T-helper 9 cell (primary cell): ENCODE measurements at regions not wholly inside any gene's neighbourhood (a gene's known extent, or its start where the extent isn't known, plus 50 kb on each side); places are given as distances from the start of the nearest gene placed in this dataset.
"Not testable (repeated sequence)": the region's sequence is repeated elsewhere in the genome, so short reads cannot be mapped to it uniquely, and the experiment has no call there.

ENCODE experiments used
- DNase-seq: peaks from one replicate; pipeline ENCODE4 v3.0.0-alpha.2; 2020

DNA sequence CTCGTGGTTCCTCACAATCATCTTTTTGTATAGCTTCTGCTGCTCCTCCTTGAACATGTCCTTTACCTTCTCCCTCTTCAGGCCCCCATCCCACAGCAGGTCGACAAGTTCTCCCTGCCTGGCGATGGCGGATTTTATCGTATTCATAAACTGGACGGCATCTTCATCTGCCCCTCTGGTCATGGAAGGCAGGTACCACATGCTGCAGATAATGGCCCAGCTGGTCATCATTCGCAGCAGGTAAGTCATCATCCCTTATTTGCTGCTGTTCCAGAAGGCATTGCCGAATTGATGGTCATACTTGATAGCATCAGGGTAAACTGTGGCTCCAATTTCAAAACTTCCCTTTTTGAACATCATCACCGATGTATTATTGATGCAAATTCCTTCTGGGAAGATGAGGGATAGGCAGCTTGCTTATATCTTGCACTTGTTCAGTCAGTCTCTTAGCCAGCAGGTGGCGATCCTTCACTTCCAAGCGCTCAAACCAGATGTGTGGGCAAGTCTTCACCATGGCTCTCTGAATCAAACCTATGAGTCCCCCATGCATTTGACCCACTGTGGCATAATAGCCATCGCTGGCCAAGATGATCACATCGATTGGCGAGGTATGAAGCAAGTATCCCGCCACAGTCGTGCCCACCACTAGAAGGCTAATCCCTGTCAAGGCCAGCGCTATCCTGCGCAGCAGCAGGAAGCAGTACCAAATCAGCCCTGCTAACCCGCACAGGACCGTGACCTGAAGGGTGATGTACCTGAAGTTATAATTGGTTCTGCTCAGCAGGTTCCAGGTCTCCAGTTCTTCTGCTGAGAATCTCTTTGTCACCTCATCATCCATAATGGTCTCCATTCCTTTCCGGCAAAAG, 381.5 kb upstream of the STXBP6 start:
- DNase-seq, result no peak

DNA sequence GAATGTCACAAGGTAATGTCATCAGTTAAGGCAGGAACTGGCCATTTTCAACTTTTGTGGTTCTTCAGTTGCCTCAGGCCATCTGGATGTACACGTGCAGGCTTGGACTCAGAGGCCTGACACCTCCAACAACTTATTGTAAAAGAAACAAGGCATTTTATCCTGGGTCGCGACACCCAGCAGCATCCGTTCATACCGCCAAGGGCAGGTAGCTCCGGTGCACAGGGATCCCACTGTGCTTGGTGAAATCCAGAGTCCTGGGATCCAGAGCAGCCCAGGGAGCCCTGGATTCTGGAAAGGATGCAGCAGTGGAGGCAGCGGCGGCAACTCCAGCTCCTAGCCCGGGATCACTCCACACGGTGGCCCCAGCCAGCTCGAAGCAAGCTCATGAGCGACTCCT, 380.9 kb upstream of the STXBP6 start:
- DNase-seq, result no peak

DNA sequence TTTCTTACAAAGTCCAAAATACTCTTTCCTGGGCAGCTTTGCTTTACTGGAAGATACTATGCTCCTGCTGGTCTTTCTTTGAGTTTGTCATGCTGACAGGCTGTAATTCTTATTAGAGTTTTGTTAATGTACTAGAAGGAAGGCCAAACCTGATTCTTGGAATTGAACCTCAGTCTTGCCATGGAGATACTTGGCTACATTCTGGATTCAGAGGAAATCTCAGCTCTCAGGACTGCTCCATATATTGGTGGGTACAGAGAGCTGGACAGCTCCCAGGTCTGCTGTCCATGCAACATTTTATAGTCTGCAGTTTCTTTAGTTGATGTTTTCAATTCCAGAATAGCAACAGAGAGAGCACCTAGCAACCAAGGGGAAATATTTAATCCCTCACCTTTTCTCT, 363.1 kb upstream of the STXBP6 start:
- no peak for DNase-seq

DNA sequence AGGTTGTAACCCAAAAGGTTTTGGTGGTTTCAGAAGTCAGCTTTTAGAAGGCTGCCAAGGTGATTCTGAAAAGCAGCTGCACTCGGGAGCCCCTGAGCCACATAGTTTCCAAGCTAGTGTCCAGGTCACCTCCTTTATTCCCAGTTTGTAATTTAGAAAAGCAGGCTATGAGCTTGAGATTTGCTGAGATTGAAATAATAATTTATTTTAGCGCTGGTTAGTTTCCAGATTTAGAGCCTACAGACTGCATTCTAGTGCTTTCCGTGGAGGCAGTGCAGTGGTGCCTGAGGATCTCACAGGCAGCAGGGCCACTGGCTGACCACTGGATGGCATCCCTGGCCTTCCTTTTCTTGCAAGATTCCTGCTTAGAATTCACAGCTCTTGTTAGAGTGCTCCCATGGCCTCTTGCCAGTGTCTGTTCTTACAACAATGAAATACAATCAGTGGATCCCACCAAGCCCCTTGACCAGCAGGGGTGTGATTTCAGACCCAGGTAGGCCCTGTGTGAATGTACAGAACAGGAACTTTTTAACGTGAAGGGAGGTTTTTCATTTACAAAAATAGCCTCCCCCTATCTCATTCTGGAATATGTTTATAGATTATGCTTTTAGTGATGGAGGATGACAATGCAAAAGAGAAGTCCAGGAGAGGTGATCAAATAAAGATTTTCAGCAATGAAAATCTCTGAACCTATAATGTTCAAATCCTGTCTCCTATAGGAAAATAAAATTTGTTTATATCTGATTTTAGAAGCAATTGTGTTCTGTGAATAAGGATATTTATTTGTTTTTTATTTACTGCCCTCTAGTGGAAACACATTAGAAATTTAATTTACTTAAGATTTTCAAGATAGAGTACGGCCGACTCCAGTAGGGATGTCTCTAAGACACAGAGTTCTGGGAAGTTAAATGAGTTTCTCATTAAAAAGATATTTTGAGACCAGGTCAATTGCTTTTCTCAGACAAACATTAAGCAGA, 362.1 kb upstream of the STXBP6 start:
- DNase-seq, result no peak

DNA sequence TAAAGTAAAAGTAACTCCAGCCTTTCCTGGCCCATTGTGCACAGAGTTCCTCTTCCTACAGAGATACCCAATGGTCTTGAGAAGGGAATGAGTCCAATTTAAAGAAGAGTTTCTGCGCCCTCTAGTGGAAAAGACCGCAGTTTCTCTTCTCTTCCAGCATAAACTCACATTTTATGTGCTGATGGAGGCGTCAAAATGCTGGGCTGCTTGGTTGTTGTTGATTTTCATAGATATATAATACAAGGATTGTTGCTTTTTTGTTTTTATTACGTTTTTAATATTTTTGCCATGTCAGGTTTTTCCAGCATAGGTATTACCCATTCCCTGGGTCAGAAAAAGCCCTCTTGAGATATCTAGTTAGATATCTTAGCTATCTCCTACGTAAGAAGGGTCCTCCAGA, 356.9 kb upstream of the STXBP6 start:
- no peak for DNase-seq

DNA sequence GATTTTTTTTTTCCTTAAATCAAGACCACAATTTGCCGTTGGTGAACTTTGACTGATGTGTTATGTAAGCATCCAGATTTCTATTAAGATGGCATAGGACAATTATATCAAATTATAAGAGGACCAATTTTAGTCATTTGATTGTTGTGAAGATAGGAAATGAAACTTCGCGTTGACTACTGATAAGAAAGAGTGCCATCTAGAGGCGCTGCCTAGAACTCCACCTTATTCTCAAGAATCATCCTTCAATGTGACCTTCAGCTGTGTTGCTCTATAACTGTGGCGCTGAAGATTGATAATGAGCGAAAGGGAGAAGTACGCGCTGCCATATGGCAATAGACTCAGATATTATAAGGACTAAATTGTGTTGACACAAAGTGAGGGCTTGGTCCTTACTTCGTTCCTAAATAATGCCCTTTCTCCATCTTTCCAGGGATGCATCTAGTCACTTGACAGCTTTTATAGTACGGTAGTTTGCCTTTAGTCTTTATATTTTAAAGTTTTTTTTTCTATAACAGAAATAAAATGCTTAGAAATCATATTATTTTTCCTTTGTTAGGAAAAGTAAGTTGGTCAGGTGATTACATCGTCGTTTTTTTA, 350.8 kb upstream of the STXBP6 start:
- DNase-seq, result no peak

DNA sequence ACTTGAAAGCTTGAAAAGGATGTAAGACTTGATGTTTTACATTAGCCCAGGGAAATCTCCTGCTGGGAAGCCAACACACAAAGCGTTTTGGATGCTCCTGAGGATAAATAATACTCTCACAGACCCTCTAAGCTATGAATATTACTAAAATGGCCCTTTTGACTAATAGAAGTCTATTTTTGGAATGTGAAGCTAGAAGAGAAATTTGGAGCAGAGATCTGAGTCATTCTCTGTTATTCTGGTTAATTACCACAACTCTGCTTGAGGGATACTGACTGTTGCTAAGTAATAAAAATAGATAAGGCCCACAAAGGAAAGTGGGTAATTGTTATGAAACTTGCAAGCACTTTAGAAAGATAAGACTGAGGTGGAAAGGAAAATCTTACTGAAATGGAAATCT, 346.2 kb upstream of the STXBP6 start:
- no peak for DNase-seq

DNA sequence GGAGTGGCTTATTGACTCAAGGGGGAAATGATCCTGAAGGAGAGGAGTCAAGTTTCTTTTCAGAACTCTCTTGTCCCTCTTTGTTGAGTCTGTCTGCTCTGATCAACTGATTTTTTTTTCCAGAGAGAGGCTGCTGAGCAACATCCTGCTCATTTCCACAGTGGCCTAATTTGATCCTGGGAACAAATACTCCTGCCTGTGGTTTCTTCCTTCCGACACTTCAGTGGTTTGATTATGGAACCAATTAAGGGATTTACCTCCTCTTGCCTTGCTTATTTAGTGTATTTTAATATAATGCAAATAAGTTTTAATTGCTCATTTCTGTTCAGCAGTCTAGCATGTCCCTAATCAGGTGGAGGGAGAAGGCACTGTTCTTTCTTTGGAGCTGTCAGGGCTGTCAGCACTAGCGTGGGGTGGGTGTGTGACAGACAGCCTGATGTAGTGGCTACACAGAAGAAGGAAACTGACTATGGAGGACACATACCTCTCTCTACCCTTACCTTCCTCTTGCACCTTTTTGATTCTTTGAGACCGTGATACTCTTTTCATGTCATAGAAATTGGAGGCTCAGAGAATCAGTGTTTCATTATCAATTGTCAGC, 344.9 kb upstream of the STXBP6 start:
- no peak for DNase-seq

DNA sequence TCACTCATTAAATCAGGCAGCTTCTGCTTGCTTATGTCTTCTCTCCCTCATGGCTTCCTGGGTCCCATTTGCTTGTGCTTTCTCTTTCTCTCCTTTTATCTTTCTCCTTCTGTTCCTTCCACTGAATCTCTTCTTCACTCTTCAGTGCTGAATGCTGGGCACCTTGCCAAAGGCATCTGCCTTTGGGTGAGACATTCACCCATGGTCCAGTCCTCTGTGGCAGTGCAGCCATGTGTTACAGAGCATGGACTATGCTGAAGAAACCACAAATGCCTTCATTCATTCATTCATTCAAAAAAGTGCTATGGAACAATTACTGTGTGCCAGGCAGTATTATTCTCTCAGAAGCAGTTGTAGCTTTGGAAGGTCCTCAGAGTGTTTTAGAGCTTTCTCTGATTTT, 344.4 kb upstream of the STXBP6 start:
- DNase-seq, result no peak

DNA sequence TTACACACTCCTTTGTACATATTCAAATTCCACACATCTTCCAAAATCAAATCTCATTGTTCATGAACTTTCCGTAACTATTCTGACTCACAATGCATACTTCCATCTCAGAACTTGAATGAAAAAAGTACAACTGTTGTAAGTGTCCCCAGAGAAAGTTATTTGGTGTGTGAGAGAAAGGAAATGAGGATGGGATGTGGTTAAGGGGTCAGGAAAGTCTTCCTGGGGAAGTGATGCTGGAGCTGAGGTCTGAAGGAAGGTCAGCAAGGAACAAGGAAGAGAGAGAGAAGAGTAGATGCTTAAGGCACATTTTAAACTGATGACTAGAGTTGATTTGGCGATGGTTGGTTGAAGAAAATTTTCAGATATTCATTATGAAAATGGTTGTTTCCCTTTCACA, 340.0 kb upstream of the STXBP6 start:
- DNase-seq, result no peak

DNA sequence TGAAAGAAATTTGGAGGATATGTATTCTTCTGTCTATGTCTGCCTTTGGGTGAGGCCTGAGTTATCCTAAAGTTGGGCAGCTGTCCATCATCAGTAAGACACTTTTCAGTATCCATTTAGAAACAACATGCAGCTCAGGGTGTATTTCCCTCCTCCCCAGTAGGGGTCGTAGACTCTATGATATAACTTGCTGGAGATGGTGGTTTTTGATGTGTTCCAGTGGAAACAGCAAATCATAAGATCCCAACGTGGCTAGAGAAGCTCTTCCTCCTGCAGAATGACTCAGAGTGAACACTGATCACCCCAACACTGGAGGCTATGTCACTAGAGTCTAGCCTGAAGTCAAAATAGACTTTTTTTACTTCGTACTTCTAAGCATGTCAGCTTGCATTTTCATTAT, 331.6 kb upstream of the STXBP6 start:
- no peak for DNase-seq

DNA sequence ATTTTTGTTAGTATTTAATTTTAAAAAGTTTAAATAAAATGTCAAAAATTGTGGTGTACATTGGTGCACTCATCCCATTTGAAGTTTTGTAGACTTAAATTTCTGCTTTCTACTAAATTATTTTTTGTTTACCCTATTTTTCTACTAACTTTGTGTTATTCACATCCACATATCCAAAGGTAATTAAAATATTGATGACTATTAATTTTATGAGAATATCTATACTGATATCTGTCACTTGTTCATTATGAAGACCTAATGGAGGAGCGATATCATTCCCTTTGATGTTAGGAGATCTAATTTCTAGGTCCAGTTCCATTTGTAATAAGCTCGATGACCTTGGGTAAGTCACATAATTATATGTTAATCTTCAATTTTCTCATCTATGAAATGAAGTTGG, 325.7 kb upstream of the STXBP6 start:
- no peak for DNase-seq

DNA sequence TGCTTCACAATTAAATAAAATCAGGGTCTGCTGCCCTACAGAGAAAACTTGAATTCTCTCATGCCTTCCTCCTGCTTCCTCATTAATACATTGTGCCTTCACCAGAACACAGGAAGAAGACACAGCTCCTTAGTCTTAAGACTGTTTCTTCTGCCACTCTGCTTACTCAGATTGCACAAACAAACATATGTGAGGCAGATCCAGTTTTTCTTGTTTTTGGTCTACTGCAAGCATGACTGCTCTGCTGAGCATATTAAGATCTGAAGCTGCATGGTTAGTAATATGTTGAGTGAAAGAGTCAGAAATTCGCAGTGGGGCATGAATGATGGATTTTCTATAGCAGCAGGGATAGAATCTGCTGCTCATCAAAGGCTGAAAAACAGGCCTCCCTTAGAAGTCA, 321.1 kb upstream of the STXBP6 start:
- no peak for DNase-seq

DNA sequence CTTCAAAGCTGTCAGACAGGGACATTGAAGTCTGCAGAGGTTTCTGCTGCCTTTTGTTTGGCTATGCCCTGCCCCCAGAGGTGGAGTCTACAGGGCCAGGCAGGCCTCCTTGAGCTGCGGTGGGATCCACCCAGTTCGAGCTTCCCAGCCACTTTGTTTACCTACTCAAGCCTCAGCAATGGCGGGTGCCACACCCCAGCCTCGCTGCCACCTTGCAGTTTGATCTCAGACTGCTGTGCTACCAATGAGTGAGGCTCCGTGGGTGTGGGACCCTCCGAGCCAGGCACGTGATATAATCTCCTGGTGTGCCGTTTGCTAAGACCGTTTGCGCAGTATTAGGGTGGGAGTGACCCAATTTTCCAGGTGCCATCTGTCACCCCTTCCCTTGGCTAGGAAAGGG, 320.1 kb upstream of the STXBP6 start:
- DNase-seq, result not testable (repeated sequence)

DNA sequence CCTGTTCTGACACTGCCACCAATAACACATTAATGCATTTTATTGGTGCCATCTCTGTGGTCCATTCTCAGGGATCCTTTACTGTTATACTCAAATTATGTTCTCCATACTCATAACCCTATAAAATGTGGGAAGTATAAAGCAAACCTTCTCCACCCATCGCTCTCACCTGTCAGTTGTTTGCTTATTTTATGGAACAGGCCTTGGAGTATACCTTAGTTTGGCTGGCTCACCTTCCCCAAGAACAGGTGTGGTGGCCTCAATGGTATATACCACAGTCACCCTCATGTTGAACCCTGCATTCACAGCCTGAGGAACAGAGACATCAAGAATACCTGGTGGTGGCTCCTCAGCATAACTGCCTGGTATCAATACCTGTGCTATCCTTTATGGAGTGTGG, 308.4 kb upstream of the STXBP6 start:
- DNase-seq, result no peak

DNA sequence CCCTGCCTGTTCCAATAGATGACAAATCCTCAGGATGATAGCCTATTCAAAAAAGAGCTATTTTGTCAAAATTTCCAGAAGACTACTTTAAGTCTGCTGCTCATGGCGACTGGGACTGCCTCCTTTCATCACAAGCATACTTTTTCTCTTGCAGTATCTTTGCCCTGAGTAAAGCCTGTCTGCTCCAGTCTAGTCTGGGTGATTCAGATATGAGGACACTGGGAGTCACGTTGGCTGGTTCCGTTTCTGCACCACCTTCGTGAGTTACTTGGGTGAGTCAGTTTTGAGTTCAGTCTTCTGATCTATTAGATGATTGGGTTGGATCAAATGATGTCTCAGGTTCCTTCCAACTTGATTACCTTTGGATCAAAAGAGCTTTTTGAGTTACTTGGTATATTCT, 301.3 kb upstream of the STXBP6 start:
- DNase-seq, result no peak

DNA sequence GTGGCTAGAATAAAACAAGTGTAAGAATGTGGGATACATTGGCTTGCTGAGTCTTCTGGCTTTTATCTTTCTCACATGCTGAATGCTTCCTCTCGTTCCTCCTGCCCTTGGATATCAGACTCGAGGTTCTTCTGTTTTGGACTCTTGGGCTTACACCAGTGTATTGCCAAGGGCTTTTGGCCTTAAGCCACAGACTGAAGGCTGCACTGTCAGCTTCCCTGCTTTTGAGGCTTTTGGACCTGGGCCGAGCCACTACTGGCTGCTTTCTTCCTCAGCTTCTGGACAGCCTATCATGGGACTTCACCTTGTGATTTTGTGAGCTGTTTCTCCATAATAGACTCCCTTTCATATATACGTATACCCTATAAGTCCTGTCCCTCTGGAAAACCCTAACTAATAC, 300.9 kb upstream of the STXBP6 start:
- DNase-seq, result no peak

DNA sequence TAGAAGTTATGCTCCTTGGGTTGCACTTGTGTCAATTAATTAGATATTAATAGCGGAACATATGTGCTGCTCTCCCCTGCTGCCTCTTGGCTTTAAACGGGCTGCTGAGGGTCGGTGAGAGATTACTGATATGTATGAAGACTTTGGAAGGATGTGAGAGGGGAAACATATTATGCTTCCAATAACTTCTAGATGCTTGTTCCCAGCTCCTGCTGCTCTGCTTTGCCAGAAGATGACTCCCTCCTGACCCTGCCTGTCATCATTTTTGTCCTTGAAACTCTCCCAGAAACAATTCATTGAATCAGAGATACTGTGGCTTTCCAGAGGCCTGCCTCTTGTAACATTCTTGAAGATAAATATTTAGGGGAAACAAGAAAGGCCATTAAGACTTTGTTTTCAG, 300.1 kb upstream of the STXBP6 start:
- no peak for DNase-seq

DNA sequence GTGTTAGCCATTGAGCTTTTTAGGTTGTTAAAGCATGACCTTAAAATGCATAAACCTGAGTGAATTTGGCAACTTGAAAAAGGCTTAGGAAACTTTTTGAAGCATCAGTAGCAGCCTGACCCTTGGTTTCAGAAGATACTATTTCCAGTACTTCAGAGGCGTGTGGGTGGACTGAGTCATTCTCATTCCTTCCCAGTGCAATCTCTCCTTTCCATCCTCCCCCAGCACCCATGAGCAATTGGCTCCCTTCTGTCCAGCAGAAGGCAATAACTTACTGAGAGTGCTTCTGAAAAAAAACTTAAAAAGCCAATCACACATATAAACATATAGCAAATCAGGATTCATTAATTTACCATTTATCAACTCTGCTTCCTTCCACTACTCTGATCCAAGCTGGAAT, 299.3 kb upstream of the STXBP6 start:
- DNase-seq, result no peak

DNA sequence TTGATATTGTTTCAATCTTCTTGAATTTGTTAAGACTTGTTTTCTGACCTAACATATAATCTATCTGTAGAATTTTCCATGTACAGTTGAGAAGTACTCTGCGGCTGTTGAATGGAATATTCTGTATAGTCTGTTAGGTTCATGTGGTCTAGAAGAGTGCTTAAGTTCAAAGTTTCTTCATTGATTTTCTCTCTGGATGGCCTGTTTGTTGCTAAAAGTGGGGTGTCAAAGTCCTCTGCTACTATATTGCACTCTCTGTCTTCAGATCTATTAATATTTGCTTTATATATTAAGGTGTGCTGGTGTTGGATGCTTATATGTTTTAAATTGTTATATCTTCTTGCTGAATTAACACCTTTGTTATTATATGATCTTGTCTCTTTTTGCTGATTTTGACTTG, 290.9 kb upstream of the STXBP6 start:
- DNase-seq, result no peak

DNA sequence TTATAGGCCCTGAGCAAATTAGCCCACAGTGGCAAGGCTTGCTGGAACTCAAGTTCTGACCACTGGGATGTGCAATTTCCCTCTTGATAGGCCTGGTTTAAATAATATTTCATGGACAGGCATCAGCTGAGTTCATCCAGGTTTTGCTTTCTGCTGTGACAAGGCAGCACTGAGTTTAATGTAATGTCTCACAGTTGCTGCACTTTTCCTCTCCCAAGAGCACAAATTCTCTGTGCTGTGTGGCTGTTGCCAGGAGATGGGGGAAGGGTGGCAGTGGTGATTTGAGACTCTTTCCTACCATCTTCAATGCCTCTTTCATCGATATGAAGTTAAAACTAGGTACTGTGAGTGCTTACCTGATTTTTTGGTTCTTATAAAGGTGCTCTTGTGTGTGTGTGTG, 272.8 kb upstream of the STXBP6 start:
- DNase-seq, result no peak

DNA sequence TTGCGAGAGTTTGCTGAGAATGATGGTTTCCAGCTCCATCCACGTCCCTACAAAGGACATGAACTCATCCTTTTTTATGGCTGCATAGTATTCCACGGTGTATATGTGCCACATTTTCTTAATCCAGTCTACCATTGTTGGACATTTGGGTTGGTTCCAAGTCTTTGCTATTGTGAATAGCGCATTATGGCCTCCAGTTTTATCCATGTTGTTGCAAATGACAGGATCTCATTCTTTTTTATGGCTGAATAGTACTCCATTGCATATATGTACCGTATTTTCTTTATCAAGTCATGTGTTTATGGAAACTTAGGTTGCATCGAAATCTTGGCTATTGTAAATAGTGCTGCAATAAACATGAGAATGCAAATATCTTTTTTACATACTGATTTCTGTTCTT, 266.1 kb upstream of the STXBP6 start:
- DNase-seq, result not testable (repeated sequence)

DNA sequence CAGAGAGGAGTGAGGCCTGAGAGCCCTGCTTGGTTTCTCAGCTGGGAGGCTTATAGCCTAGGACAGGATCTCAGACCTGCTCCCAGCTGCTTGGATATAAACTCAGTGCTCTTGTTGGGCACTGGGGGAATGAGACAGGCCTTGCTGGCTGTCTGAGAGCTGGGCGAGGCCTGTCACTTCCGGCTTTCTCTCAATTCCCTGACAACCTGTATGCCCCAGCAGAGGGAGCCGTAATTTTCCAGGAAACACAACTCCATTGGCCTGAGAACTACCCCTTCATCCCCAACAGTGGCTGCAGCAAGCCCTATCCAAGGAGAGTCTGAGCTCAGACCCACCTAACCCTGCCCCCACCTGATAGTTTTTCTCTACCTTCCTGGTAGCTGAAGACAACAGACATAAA, 258.3 kb upstream of the STXBP6 start:
- no peak for DNase-seq
